Breast epithelium (tissue), 3 donors: ENCODE measurements at regions not wholly inside any gene's neighbourhood (a gene's known extent, or its start where the extent isn't known, plus 50 kb on each side); places are given as distances from the start of the nearest gene placed in this dataset.

ENCODE experiments used
- POLR2A ChIP-seq: fragments of 450-650 bp; IDR thresholded peaks from one replicate; pipeline ENCODE4 v1.6.1; 2016; ENCODE audit warnings: antibody characterized with exemption, mild to moderate bottlenecking, moderate library complexity
- POLR2AphosphoS5 ChIP-seq, 3 donors: sonication (generic); formaldehyde crosslinking; IDR thresholded peaks; one replicate each; pipeline ENCODE4 v1.6.1; 2017; ENCODE audit warnings: antibody characterized with exemption in 3 of 3
- TF ChIP-seq, protein P1 (sequence below), 3 donors: fragments of 450-650 bp; IDR thresholded peaks; one replicate each; pipeline ENCODE4 v1.5.1; 2016 to 2017; ENCODE audit warnings: antibody characterized with exemption in 3 of 3, mild to moderate bottlenecking in 3 of 3, moderate library complexity in 3 of 3

DNA sequence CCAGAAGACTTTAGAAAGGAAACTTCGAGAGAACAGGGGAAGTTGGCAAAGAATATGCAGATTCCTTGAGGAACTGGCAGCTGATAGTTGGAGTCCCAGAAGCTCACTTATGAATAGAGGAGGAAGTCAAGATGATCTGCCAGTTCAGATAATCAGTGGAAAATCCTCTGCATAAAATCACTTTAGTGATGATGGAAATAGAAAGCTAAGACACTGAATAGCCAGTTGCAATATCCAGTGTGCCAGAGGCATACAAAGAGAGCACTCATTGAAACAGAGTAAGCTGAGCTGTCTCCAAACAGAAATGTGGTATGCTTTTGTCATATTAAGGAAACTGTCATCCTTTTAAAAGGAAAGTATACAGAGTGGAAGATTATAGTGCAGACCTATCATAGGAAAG is 1207.6 kb downstream of the OTOL1 start:
- TF ChIP-seq, protein P1, sequence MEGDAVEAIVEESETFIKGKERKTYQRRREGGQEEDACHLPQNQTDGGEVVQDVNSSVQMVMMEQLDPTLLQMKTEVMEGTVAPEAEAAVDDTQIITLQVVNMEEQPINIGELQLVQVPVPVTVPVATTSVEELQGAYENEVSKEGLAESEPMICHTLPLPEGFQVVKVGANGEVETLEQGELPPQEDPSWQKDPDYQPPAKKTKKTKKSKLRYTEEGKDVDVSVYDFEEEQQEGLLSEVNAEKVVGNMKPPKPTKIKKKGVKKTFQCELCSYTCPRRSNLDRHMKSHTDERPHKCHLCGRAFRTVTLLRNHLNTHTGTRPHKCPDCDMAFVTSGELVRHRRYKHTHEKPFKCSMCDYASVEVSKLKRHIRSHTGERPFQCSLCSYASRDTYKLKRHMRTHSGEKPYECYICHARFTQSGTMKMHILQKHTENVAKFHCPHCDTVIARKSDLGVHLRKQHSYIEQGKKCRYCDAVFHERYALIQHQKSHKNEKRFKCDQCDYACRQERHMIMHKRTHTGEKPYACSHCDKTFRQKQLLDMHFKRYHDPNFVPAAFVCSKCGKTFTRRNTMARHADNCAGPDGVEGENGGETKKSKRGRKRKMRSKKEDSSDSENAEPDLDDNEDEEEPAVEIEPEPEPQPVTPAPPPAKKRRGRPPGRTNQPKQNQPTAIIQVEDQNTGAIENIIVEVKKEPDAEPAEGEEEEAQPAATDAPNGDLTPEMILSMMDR (IDR thresholded peaks at IDR 0.05) = no peak
- no peak for TF ChIP-seq POLR2AphosphoS5 (IDR thresholded peaks at IDR 0.05)
- no peak for TF ChIP-seq POLR2A
